COLO668 (cell line): ENCODE measurements at regions not wholly inside any gene's neighbourhood (a gene's known extent, or its start where the extent isn't known, plus 50 kb on each side); places are given as distances from the start of the nearest gene placed in this dataset.

ENCODE experiments used
- DNase-seq: peaks from one replicate; lab custom pipeline; 2025; ENCODE audit not compliant: unreplicated experiment; lab: John Stamatoyannopoulos, UW

DNA sequence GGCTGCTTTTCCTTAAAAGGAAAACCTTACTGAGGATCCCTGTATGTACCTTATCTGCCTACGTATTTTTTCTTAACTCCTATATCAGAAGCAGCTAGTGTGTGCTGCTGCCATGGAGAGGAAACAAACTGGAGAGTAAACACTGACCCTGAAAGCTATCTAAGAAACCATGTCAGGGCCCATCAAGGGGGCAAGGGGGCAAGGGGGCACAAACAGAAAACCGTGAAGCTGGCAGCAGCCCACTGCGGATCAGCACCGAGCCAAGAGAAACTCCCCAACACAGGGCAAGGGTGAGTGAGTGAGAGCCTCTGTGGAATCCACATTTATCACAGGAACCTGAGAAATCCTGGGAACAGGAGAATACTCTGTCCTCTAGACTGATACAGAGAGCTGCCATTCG lies 1204.2 kb downstream of the PCDH18 start:
- DNase-seq: no peak

DNA sequence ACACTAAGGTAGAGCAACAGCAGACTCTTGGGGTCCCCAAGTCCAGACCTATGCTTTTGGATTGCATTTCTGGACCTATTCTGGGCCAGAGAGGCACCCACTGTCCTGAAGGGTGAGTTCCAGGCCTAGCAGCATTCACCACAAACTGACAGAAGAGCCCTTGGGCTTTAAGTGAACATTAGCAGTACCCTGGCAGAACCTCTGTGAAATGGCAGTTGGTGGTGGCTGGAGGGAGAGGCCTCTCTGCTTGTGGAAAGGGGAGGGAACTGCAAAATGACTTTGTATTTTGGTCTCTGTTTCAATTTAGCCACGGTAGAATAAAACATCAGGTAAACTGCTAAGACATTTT lies 1211.9 kb downstream of the PCDH18 start:
- DNase-seq: no peak

DNA sequence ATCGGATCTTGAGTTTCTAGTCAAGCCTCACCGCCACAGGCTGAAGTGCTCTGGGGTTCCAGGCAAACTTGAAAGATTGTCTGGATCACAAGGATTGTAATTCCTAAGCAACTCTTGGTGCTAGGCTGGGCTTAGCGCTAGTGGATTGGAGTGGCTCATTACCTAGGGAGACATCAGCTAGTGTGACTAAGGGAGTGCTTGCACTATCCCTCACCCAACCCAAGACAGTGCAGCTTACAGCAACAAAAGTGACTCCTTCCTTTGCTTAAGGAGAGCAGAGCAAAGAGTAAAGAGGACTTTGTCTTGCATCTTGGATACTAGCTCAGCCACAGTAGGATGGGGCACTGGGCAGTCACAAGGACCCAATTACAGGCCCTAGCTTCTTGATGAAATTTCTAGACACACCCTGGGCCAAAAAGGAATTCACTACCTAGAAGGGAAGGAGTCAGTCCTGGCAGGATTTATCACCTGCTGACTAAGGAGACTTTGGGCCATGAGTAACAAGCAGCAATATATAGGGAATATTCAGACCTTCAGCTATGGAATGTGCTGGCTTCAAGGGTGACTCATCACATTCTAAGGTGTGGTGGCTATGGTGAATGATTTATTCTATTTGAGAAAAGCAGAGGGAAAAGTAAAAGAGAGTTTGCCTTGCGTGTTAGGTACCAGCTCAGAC lies 1212.4 kb downstream of the PCDH18 start:
- no peak for DNase-seq

DNA sequence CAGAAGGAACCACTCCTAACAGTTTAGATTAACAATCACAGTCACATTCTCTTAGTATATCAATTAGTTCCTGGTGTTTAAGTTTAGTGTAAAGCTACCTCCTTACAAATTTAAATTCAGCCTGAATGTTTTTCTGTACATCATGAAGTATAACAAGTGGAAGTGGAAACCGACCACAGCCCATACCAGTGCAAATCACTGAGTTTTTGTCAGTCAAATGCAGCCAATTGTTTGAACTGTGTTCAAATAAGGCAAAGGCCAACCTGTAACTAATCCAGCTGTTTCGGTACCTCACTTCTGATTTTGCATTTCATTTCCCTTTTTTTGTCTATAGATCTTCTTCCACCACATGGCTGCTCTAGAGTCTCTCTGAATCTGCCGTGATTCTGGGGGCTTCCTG lies 1215.3 kb downstream of the PCDH18 start:
- DNase-seq: no peak

DNA sequence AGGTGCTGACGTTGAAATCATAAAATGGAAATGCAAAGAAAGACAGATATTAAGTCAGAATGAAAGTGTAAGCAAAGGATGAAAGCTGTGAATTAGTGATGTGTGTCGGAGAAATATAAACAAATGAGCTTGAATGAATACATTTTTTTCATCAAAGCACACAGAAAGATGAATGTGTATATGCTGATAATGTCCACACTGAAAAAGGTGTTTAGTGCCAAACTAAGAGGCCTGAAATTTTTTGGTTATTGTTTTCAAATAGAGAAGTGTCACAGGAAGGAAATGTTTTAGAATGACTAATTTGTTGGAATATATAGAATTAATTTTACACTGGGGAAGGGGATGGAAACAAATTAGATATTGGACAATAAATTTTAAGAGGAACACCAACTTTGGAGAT lies 1217.6 kb downstream of the PCDH18 start:
- no peak for DNase-seq

DNA sequence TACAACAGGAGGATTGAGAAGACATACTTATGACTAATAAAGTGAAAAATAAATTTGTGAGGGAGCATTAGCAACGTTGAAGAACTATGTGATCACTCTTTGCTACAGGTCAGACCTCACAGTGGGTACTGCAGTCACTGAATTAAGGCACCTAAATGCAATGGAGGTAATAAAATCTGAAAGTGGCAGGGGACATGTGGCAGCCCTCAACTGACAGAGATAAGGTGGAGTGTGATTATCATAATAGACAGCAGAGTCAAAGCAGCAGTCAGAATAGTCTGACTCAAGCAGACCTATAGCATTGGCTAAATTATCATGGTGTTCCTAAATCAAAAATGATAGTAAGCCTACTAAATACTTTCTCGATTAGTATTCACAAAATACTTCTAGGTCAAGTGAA lies 1220.5 kb downstream of the PCDH18 start:
- DNase-seq: no peak

DNA sequence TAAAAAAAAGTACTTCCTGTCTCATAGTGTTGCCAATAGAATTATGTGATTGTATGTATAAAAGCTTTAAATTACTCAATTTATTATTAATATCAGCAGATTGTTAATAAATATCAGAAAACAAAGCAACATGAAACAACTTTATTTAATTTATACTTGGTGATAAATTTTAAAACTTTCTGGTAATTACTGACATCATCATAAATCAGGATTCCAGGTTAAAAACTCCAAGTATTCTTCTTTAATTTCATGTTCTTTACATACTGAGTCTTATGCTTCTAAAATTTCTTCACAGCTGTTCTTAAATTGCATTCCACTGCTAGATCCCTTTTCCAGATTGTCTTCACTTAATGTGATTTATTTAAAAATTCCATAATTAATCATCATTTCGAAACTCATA lies 1224.5 kb downstream of the PCDH18 start:
- DNase-seq: no peak

DNA sequence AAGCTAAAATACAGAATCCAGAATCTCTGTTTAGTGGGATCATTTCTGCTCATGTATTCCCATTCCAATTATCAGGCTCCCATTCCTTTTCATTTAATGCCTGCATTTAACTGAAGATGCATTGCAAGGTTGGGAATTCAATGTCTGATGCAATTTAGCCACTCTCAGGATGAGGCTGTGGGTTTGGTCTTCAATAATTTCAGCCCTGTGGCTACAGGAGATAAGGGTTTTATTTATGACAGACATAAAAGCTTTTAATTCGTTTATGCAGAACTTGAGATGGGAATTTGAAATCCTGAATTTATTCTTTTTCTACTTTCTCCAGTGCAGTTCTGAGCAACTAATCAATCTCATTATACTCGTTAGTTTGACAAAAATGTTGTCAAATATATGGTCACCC lies 1225.9 kb downstream of the PCDH18 start:
- no peak for DNase-seq

DNA sequence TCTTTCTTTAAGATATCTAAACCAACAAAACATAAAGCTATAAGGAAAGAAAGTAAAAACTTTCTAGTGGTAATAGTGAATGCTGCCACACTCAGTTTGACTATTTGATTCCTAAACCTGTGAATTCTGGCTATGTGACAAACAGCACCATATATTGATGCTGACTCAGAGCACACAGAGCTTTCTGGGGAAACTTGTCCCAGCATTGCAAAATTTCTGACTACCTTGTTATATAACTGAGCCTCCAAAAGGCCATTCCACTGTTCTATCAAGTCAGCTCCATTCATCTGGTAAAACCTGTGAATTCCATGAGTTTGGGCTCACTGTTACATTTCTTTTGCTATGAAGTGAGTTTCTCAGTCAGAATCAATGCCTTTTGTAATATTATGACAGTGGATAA lies 1229.7 kb downstream of the PCDH18 start:
- no peak for DNase-seq

DNA sequence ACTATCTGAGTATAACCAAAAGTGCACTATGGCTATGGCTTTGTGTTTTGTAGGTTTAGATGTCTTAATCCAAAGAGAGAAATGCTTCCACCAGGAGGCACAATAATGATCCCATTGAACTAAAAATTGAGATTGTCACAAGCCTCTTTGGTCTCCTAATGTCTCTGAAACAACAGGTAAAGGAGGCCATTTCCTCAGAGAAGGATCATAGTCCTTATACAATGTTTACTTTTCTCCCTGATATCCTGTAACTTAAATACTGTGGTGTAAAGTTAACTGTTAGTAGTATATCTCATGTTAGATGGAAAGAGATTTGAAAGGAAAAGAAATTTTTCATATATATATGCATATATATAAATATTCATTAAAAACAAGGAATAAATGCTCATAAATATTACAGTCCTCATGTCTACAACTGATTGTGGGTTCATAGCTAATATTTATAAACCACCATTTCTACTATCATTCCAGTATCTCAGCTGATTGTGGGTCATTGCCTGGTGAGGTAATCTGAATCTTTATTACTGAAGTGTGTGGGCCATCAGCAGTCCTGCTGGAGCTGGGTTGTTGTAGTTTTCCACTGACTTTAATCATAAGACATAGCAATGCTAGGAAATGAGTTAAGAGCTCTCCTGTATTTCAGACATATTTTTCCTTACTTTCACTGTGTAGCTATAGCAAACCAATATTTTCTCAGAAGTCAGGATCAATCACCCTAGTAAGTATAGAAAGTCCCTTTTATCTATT lies 1230.4 kb downstream of the PCDH18 start:
- DNase-seq: no peak

DNA sequence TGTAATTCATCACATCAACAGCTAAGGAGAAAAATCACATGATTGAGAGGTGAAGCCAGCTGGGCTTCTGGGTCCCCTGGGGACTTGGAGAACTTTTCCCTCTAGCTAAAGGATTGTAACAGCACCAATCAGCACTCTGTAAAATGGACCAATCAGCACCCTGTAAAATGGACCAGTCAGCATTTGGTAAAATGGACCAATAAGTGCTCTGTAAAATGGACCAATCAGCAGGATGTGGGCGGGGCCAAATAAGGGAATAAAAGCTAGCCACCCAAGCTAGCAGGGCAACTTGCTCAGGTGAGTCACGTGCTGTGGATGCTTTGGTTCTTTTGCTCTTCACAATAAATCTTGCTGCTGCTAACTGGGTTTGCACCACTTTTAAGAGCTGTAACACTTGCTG lies 1248.3 kb downstream of the PCDH18 start:
- DNase-seq: no peak

DNA sequence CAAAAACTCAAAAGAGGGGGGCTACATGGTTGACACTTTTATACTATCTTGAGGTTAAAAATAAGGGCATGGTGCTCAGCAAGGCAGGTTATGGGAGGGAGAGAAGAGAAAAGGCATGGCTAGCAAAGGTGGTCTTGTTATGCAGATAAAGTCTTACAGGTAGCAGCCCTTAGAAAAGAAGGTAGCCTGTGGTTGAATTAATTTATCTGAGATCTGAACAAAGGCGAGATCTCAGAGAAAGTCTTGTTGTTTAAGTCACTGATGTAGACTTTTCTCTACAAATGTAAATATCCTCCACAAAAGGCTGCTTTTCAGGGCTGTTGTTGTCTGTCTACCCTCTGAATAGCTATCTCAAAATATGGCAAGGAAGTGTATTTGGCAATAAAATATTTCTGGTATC lies 1250.4 kb downstream of the PCDH18 start:
- no peak for DNase-seq

DNA sequence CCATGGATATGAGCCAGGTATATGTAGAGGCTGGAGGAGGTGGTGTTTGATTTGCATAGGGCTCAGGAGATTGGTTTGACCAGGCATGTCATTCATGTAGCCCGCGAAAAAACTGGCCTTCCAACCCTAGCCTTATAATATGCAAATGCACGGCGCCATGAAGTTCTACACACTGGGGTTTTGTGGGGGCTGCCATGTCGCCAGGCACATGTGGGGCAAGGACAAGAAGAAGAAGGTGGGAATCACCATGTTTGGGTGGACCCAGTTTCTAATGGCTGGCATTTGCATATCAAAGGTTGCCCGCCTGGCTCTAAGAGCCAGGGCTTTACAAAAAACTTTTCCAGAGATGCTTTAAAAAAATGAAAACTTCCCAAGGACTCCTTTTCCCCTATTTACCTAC lies 1251.0 kb downstream of the PCDH18 start:
- DNase-seq: no peak

DNA sequence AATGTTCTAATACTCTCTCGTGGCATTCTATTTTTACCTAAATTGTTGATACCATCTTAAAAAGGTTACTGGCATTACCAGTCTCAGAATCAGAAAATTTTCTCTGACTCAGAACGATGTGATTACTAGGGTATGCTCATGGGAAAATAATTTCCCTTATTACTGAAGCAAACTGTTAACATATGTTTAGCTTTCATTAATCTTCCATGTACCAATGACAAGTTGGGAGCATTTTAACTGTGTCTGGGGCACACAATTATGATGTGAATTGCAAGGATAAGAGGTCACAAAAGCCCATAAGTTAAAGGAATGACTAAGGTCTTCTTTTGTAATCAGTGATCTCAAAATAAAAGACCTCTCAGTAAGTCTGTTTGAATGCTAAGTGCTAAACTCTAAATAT lies 1254.6 kb downstream of the PCDH18 start:
- DNase-seq: no peak

DNA sequence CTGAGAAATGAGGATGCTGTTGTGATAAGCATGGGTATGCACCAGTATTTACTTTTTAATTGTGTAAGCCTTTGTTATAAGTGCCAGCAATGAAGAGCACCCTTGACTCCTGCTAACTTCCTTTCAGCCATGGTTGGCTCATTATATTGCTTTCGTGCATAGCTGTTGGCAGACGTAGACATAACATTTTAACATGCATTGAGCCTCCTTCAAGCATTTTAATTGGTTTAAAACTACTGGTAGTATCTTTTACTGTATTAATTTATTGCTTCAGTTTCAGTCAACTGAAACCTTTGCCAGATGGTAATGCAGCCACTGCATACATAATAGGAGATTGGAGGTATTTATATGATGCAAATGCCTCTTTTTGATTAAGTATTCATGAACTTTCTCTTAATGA lies 1285.4 kb downstream of the PCDH18 start:
- no peak for DNase-seq

DNA sequence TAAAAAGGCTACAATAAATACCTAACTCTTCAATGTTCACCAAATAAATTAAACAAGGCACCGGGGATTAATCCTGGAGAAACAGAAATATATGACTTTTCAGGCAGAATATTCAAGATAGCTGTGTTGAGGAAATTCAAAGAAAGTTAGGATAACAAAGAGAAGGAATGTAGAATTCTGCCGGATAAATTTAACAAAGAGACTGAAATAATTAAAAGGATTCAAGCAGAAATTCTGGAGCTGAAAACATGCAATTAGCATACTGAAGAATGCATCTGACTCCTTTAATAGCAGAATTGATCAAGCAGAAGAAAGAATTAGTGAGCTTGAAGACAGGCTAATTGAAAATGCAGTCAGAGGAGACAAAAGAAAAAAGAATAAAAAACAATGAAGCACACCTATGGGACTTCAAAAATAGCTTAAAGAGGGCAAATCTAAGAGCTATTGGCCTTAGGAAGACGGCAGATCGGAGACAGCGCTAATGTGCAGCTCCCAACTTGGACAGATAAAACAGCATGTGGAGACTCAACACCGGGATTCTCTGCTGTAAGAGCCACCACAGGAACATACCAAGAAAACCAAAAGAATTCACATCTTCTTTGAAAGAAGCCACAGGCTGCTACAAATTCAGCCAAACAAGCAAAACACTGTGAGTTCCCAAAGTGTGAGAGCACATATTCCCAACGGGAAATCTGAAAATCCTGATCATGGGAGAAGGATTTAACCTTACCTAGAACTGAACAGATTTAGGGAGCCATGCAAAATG lies 1290.9 kb downstream of the PCDH18 start:
- DNase-seq: no peak

DNA sequence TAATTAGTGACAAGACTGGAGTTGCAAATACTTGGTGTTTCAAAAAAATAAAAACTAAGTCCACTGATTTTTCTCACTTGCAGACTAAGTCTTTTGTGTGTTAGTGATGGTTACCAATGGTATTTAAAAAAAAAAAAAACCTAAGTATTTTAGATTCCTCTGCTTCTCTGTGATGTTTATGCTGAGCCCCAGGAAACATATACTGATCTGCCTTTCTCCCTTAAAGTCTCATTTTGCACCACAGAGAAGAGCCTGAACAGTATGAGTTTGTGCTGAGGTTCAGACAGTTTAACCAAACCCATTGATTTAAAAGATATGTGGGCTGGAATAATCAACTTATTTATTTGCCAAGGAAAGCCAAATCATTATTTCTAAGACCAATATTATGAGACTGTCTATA lies 1305.0 kb downstream of the PCDH18 start:
- DNase-seq: no peak

DNA sequence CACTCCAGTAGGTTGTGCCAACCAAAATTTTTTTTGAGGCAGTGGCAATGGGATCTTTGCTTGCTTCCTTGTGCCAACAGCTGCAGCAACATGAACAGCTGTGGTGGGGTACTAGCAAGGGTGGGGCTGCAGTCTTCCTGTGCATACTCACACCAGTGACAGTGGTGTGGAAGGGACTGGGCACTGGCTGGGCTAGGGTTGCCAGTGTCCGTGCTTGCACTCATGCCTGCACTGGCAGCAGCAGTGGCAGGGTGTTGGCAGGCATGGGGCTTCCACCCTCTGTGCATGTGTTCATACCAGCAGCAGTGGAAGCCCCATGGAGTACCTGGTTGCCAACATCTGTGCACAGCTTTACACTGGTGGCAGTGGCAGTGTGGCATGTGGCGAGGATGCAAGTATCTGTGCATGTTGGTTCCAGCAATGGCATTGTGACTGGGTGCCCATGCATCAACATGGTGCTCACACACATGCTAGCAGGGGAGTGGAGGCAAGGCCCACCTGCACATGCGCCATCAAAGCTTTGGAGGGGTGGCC lies 1312.6 kb downstream of the PCDH18 start:
- DNase-seq: no peak

DNA sequence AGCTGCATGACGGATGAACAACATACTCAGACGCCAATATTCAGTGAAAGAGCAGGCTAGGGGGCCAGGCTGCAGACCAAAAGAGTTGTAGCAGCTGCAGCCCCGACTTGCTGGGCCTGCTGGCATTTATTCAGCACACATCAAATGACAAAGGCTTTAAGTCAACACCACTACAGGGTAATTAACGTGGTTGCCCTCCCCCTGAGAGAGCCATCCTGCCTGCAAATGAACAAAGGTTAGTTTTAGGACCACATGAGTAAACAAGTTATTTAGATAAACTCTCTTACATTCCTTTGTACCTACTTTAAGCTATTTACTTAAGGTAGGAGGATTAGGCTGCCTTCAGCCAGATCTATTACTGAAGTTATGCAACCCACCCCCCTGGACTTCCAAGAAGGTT lies 1329.1 kb downstream of the PCDH18 start:
- no peak for DNase-seq

DNA sequence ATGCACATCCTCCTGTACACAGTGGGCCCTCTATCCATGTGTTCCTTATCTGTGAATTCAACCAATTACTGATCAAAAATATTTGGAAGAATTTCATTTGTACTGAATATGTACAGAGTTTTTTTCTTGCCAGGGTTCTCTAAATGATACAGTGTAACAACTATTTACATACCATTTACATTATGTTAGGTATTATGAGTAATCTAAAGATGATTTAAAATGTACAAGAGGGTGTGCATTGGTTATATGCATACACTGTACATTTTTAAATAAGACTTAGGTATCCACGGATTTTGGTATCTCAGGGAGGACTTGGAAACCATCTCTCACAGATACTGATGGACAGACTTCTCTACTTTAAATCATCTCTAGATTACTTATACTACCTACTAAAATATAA lies 1333.9 kb downstream of the PCDH18 start:
- DNase-seq: no peak

DNA sequence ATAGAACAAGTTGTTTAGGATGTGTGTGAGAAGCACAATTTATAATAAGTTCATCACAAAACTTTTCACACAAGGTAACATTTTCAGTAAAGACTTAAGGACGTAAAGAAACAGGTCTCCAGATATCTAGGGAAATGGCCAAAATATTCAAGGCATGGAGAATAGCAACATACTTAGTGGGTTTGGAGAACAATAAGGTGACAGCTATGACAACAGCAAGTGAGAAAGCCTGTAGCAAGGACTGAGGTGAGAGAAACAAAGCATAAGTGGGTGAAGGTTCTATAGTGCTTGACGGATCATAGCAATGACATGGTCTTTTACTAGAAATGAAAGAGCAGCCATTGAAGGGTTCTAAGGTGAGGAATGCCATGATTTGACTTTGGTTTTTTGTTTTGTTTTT lies 1337.3 kb downstream of the PCDH18 start:
- no peak for DNase-seq

DNA sequence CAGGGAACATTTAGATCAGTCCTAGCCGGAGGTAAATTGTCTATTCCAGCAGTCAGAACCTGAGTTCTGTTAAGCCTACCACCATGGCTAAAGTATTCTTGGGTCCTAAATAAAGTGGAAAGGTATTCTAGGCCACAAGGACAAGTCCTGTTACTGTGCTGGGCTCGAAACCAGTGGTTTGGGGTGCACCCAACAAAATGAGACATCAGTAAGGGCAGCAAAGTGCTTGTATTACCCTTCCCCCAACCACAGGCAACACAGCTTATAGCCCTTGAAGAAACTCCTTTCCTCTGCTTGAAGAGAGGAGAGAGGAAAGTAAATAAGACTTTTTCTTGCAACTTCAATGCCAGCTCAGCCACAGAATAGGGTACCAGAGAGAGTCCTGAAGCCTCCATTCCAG lies 1345.6 kb downstream of the PCDH18 start:
- no peak for DNase-seq
